ENCODE measurements at regions not wholly inside any gene's neighbourhood (a gene's known extent, or its start where the extent isn't known, plus 50 kb on each side); places are given as distances from the start of the nearest gene placed in this dataset.

- Histone ChIP-seq H3K9ac (no peak overlapping the region), H3K36me3 (no peaks in the 10 kb centered on the region), H3K4me2 (peak overlapping the region in 7 of 11 experiments; percentile 3 to 40 (median 23); a peak in 7 of 22 replicates), H3K9me3 (replicated peaks in 1 of 11) (peaks cover 0 to 7% (median 0%) of the 10 kb centered on the region in 11 experiments; a peak in 1 of 22 replicates), H3K4me1 (peaks cover 0 to 11% (median 9%) of the 10 kb centered on the region in 10 experiments; a peak in 11 of 20 replicates), H3K27me3 (no peaks in the 10 kb centered on the region), H3K4me3 (no peak overlapping the region), H4K20me1 (no peaks in the 10 kb centered on the region), H3K27ac (no peak overlapping the region)
- no peak for TF ChIP-seq Cebpa-rat (IDR thresholded peaks at IDR 0.05)
These were observed 144.8 kb upstream of the TNP1 start for GRCh38 chr2:217004656-217005055.

- H3K36me3 ChIP-seq: no peaks in the 10 kb centered on the region
These were observed 141.9 kb upstream of the TNP1 start for GRCh38 chr2:217001740-217002139.

DNA sequence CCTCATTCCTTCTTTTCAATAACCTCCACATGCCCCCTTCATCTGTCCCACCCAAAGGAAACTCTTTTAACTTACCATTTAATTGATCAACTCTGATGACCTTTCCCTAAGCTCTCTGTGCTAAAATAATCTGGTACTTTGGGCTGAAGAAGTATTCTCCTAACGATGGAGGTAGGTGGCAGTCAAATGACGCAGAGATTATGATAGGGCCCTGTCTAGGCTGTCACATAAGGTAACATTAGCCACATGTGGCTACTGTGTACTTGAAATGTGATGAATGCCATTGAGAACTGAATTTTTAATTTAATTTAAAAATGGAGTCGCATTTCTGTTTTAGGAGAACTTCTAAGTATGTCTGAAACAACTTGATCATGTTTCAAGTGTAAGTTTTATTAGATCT lies 140.5 kb upstream of the TNP1 start:
- no peak overlapping the region for H3K27ac ChIP-seq
- no peak for TF ChIP-seq Cebpa-rat (IDR thresholded peaks at IDR 0.05)
- peaks cover 0 to 10% (median 9%) of the 10 kb centered on the region in 10 experiments; a peak in 11 of 20 replicates for H3K4me1 ChIP-seq
- no peaks in the 10 kb centered on the region for H3K36me3 ChIP-seq
- H3K9ac ChIP-seq: no peak overlapping the region
- H3K27me3 ChIP-seq: no peaks in the 10 kb centered on the region
- H4K20me1 ChIP-seq: no peaks in the 10 kb centered on the region
- H3K9me3 ChIP-seq (replicated peaks in 1 of 11): no peaks in the 10 kb centered on the region
- no peak overlapping the region for H3K4me2 ChIP-seq
- no peak overlapping the region for H3K4me3 ChIP-seq

More at GRCh38 chr2:217001740-217002139, 141.9 kb upstream of the TNP1 start:
- no peaks in the 10 kb centered on the region for H3K27me3 ChIP-seq
- no peak for TF ChIP-seq Cebpa-rat (IDR thresholded peaks at IDR 0.05)
- H3K9ac ChIP-seq: no peak overlapping the region
- H3K4me3 ChIP-seq: no peak overlapping the region
- peaks cover 0 to 11% (median 9%) of the 10 kb centered on the region in 10 experiments; a peak in 11 of 20 replicates for H3K4me1 ChIP-seq
- H4K20me1 ChIP-seq: no peaks in the 10 kb centered on the region
- H3K4me2 ChIP-seq: no peak overlapping the region
- no peaks in the 10 kb centered on the region for H3K9me3 ChIP-seq (replicated peaks in 1 of 11)
- H3K27ac ChIP-seq: no peak overlapping the region

DNA sequence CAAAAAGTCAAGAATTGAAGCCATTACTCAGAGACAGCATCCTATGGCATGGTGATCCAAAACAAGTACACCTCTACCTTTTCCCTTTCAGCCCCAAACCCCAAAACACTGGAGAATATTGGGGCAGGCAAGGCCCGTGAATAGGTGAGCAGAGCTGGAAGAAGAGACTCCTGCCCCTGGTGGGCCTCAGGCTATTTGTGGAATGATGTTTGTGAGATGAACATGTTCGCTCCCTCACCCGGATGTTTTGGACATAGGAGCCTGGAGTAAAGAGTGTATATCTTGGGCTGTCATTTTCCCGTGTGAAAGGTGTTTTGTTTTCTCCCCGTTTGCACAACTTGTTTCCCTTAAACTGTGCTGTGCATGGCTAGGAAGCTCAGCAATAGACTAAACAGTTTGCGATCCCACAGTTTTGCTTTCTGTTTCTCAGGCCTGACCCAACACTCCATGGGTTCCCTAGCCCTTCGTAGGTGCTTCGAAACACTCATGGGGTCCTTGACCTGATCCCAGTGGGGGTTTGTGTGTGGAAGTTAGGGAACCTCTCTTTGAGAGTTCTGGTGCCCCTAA lies 136.5 kb upstream of the TNP1 start:
- TF ChIP-seq Cebpa-rat (IDR thresholded peaks at IDR 0.05): no peak
- Histone ChIP-seq H3K27me3 (no peaks in the 10 kb centered on the region), H4K20me1 (no peaks in the 10 kb centered on the region), H3K36me3 (no peaks in the 10 kb centered on the region), H3K9me3 (replicated peaks in 1 of 11) (no peaks in the 10 kb centered on the region), H3K4me2 (no peak overlapping the region), H3K4me3 (no peak overlapping the region), H3K4me1 (peaks cover 0 to 12% (median 5%) of the 10 kb centered on the region in 10 experiments; a peak in 10 of 20 replicates), H3K9ac (no peak overlapping the region), H3K27ac (no peak overlapping the region)

DNA sequence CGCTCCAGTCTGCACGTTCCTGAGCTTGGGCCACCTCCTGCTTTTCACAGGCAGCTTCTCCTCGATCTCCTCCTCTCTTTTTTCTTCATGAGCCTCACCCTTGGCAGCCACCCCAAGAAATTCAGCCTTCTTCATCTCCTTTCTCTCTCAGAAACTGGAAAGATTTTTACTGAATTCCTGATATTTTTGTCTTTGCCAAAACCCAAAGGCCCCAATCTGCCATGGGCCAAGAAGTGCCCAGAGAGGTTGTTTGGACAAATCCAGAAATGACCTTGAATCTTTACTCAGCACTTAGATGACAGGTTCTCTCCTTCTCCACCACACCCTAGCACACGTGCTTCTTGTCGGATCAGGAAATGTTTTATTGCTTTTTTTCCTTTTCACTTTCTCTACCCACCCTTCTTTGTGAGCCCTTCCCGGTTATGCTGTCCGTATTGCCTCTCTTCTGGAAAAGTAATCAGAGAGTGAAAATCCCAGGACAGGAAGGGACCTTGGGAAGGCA lies 134.5 kb upstream of the TNP1 start:
- Histone ChIP-seq H3K9ac (no peak overlapping the region), H4K20me1 (no peaks in the 10 kb centered on the region), H3K4me2 (no peak overlapping the region), H3K27ac (no peak overlapping the region), H3K4me1 (peaks cover 0 to 13% (median 6%) of the 10 kb centered on the region in 10 experiments; a peak in 10 of 20 replicates), H3K9me3 (replicated peaks in 1 of 11) (no peaks in the 10 kb centered on the region), H3K4me3 (no peak overlapping the region), H3K36me3 (no peaks in the 10 kb centered on the region), H3K27me3 (no peaks in the 10 kb centered on the region)
- TF ChIP-seq Cebpa-rat (IDR thresholded peaks at IDR 0.05): no peak

GRCh38 chr2:216992056-216992675 lies 132.3 kb upstream of the TNP1 start:
- Histone ChIP-seq H3K27me3 (no peaks in the 10 kb centered on the region), H3K9ac (no peak overlapping the region), H3K4me2 (peak overlapping the region in 5 of 11 experiments; percentile 5 to 34 (median 14); a peak in 5 of 22 replicates), H3K9me3 (replicated peaks in 1 of 11) (no peaks in the 10 kb centered on the region), H4K20me1 (no peaks in the 10 kb centered on the region), H3K36me3 (no peaks in the 10 kb centered on the region), H3K4me3 (no peak overlapping the region), H3K27ac (no peak overlapping the region), H3K4me1 (peaks cover 0 to 13% (median 6%) of the 10 kb centered on the region in 10 experiments; a peak in 10 of 20 replicates)
- TF ChIP-seq Cebpa-rat (IDR thresholded peaks at IDR 0.05): no peak

DNA sequence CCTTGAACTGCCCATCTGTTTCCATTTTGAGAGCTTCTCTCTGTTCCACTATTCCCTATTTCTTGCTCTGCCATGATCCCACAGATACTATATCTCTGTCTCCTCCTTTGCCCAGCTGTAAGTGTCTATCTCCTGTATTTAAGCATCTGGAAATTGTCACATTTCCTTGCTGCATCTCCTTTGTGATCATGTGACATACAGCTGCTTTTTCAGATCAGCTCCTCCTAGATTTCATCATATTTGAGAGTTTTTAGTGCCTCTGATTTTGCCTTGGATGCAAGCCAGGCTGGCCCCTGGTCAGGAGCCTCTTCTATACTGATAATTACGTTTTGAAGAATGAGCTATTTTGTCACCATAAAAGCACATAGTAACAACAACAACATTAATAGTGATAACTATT lies 131.7 kb upstream of the TNP1 start:
- Histone ChIP-seq H3K4me3 (no peak overlapping the region), H3K4me2 (peak overlapping the region in 5 of 11 experiments; percentile 5 to 34 (median 14); a peak in 5 of 22 replicates), H3K4me1 (peaks cover 0 to 13% (median 6%) of the 10 kb centered on the region in 10 experiments; a peak in 10 of 20 replicates), H3K36me3 (no peaks in the 10 kb centered on the region), H3K27me3 (no peaks in the 10 kb centered on the region), H3K9me3 (replicated peaks in 1 of 11) (no peaks in the 10 kb centered on the region), H3K9ac (no peak overlapping the region), H3K27ac (no peak overlapping the region), H4K20me1 (no peaks in the 10 kb centered on the region)
- no peak for TF ChIP-seq Cebpa-rat (IDR thresholded peaks at IDR 0.05)

DNA sequence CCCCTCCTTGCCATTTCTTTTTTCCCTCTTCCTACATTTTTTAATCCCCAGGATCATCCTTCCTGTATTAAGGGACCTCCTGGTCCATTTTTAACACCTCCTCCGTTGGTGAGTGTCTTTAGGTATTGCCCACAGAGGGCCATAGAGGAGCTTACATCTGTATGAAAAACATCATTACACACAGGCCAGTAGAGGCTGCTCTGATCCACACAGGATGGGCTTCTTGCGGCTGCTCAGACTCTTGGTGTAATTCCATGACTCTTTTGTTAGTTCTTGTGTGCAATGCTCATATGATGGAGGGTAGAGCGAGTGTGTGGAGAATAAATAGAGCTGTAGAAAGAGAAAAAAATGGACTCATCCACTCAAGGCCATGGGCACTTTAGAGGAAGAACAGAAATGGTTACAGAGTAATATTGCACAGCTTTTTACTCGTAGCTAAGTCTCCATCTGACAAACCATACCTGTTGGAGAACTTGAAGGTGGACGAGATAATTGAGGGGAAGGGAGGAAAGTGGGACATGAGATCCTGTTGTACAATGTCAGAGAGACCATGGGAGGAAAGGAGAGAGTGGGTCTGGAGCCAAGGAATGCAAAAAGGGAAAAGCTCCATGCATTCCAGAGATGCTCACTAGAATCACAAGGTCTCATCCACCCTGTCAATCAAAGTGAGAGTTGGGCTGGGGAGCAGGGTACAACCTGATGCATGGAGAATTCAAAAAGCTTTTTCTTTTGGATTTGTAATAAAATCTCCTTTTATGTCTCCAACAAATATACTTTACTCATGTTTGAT lies 129.7 kb upstream of the TNP1 start:
- Histone ChIP-seq H3K36me3 (no peaks in the 10 kb centered on the region), H3K4me2 (no peak overlapping the region), H3K9me3 (replicated peaks in 1 of 11) (no peaks in the 10 kb centered on the region), H3K27ac (no peak overlapping the region), H4K20me1 (no peaks in the 10 kb centered on the region), H3K4me3 (no peak overlapping the region), H3K4me1 (peaks cover 0 to 13% (median 8%) of the 10 kb centered on the region in 10 experiments; a peak in 16 of 20 replicates), H3K27me3 (no peaks in the 10 kb centered on the region), H3K9ac (no peak overlapping the region)
- no peak for TF ChIP-seq Cebpa-rat (IDR thresholded peaks at IDR 0.05)

GRCh38 chr2:216987252-216987821 lies 127.5 kb upstream of the TNP1 start:
- no peaks in the 10 kb centered on the region for H3K36me3 ChIP-seq
- H3K4me3 ChIP-seq: no peak overlapping the region
- peaks cover 0 to 13% (median 11%) of the 10 kb centered on the region in 10 experiments; a peak in 16 of 20 replicates for H3K4me1 ChIP-seq
- no peak overlapping the region for H3K4me2 ChIP-seq
- no peaks in the 10 kb centered on the region for H4K20me1 ChIP-seq
- H3K9ac ChIP-seq: no peak overlapping the region
- no peak for TF ChIP-seq Cebpa-rat (IDR thresholded peaks at IDR 0.05)
- H3K27me3 ChIP-seq: no peaks in the 10 kb centered on the region
- H3K27ac ChIP-seq: no peak overlapping the region
- H3K9me3 ChIP-seq (replicated peaks in 1 of 11): peaks cover 0 to 10% (median 6%) of the 10 kb centered on the region in 11 experiments; a peak in 15 of 22 replicates

Measured in BLaER1 treated with 17β-estradiol and CSF1 and Interleukin-3, amounts not matched to agents 10 nM and 100 nM (cell line).